Ishikawa (cell line): ENCODE measurements at regions not wholly inside any gene's neighbourhood (a gene's known extent, or its start where the extent isn't known, plus 50 kb on each side); places are given as distances from the start of the nearest gene placed in this dataset.

Source experiments
- EP300 ChIP-seq: IDR thresholded peaks from 2 replicates; pipeline ENCODE4 v1.6.1; 2012; ENCODE audit warnings: borderline replicate concordance
- FOXM1 ChIP-seq: IDR thresholded peaks from 2 replicates; pipeline ENCODE4 v1.6.1; 2012; ENCODE audit warnings: low read depth, borderline replicate concordance
- TAF1 ChIP-seq: IDR thresholded peaks from 2 replicates; pipeline ENCODE4 v1.6.1; 2012; ENCODE audit warnings: low read depth, mild to moderate bottlenecking
- YY1 ChIP-seq: IDR thresholded peaks from 2 replicates; pipeline ENCODE4 v1.6.1; 2012; ENCODE audit warnings: low read depth

DNA sequence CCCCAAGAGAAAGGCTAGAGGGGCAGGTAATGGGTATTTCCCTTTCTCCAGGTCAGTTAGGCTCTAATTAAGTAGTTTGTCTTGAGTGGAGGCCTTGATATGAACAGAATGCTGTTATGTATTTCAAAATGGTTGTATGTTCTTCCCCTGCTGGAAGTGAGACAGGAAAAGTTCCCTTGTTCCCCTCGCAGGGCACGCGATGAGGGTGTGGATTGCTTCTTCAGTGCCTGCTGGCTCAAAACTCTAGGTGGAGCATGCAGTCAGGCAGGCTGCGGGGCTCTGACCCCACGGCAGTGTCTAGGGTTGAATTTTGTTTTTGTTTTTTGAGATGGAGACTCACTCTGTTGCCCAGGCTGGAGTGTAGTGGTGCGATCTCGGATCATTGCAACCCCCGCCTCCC is 110.4 kb upstream of the XIST start:
- no peak for TF ChIP-seq TAF1
- TF ChIP-seq YY1 = no peak
- TF ChIP-seq EP300 = no peak
- no peak for TF ChIP-seq FOXM1
